ENCODE measurements at regions not wholly inside any gene's neighbourhood (a gene's known extent, or its start where the extent isn't known, plus 50 kb on each side); places are given as distances from the start of the nearest gene placed in this dataset.

DNA sequence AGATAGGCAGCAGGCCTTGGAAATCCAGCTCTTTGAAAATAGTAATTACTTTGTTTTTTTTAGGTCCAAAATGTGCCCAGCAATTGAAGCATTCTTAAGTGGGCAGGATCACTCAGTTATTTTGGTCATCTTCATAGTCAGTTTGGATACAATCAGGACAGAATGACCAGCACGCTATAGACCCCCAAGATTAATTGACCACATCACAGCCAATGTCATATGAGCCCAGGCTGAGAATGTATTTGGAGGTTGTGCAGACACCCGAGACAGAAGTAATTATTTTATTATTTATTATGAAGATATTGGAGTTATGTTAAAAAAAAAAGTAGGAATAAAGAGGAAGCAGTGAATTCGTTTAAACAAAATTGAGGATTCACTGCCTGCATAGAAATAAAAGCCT, 93.3 kb upstream of the PFKP start:
- Histone ChIP-seq H3K4me2 (ENCODE audit: insufficient read depth, low read length, poor library complexity, severe bottlenecking) (no peak overlapping the region), H4K91ac (ENCODE audit: low read depth, low read length, poor library complexity) (no peak overlapping the region), H3K9ac (ENCODE audit: low read depth, low read length, poor library complexity) (no peak overlapping the region), H3K79me1 (ENCODE audit: low read depth, low read length) (no peaks in the 10 kb centered on the region), H3K4me1 (ENCODE audit: control insufficient read depth in 2 of 2, insufficient read depth in 1 of 2, low read depth in 1 of 2, low read length in 2 of 2) (peaks cover 0 to 4% of the 10 kb centered on the region in 2 donors), H2BK5ac (ENCODE audit: low read length) (no peak overlapping the region), H3K27ac (replicated peaks; ENCODE audit: low read length) (no peak overlapping the region), H2AFZ (ENCODE audit: low read length) (no peak overlapping the region), H2BK15ac (ENCODE audit: low read length) (no peak overlapping the region), H3K9me3 (replicated peaks in 1 of 2; ENCODE audit: control insufficient read depth in 2 of 2, insufficient read depth in 1 of 2, low read depth in 1 of 2, low read length in 2 of 2) (no peaks in the 10 kb centered on the region), H3K36me3 (replicated peaks in 1 of 2; ENCODE audit: control insufficient read depth in 2 of 2, insufficient read depth in 2 of 2, low read length in 2 of 2) (no peaks in the 10 kb centered on the region), H2BK12ac (ENCODE audit: low read length) (no peak overlapping the region), H3K18ac (ENCODE audit: low read length) (no peak overlapping the region), H4K8ac (ENCODE audit: low read depth, low read length) (no peak overlapping the region), H2AK5ac (ENCODE audit: low read depth, low read length) (no peak overlapping the region), H3K14ac (ENCODE audit: low read length) (no peak overlapping the region), H3K4ac (ENCODE audit: low read length) (no peak overlapping the region), H2BK120ac (ENCODE audit: low read depth, low read length) (no peak overlapping the region), H3K27me3 (ENCODE audit: control insufficient read depth in 3 of 3, insufficient read depth in 3 of 3, low read depth in 1 of 3, low read length in 3 of 3) (no peaks in the 10 kb centered on the region), H3K4me3 (ENCODE audit: low read length in 2 of 2) (no peak overlapping the region), H3K23ac (ENCODE audit: low read depth, low read length, poor library complexity) (no peak overlapping the region)
- DNase-seq (ENCODE audit: low spot score) = no peak
- 100% methylated on average over 1 of the region's 3 CpGs; no CpG with 5 or more reads in 1 of the 2 donors for WGBS, 2 donors (ENCODE audit: extremely low coverage in 2 of 2, insufficient read length in 2 of 2, insufficient replicate concordance in 1 of 2)

DNA sequence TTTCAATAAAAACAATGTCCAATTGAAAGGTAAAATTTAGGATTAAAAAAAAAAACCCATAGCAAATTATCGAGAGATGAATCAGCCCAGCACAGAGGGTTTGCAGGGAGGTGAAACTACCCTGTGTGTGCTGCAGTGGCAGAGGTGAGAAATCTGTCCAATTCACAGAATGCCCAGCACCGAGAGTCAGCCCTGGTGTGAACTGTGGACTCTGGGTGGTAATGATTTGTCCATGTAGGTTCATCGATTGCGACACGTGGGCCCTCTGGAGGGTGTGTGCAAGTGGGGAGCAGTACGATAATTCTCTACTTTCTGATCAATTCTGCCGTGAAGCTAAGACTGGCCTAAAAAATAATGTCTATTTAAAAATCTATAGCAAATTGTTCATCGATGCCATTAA, 94.5 kb upstream of the PFKP start:
- Histone ChIP-seq H4K8ac (ENCODE audit: low read depth, low read length) (no peak overlapping the region), H2BK120ac (ENCODE audit: low read depth, low read length) (no peak overlapping the region), H3K23ac (ENCODE audit: low read depth, low read length, poor library complexity) (no peak overlapping the region), H2BK15ac (ENCODE audit: low read length) (no peak overlapping the region), H4K91ac (ENCODE audit: low read depth, low read length, poor library complexity) (no peak overlapping the region), H3K9ac (ENCODE audit: low read depth, low read length, poor library complexity) (no peak overlapping the region), H3K27me3 (ENCODE audit: control insufficient read depth in 3 of 3, insufficient read depth in 3 of 3, low read depth in 1 of 3, low read length in 3 of 3) (no peaks in the 10 kb centered on the region), H3K4me1 (ENCODE audit: control insufficient read depth in 2 of 2, insufficient read depth in 1 of 2, low read depth in 1 of 2, low read length in 2 of 2) (peaks cover 0 to 4% of the 10 kb centered on the region in 2 donors), H3K18ac (ENCODE audit: low read length) (no peak overlapping the region), H3K79me1 (ENCODE audit: low read depth, low read length) (no peaks in the 10 kb centered on the region), H3K14ac (ENCODE audit: low read length) (no peak overlapping the region), H3K36me3 (replicated peaks in 1 of 2; ENCODE audit: control insufficient read depth in 2 of 2, insufficient read depth in 2 of 2, low read length in 2 of 2) (no peaks in the 10 kb centered on the region), H2AK5ac (ENCODE audit: low read depth, low read length) (no peak overlapping the region), H3K4ac (ENCODE audit: low read length) (no peak overlapping the region), H2AFZ (ENCODE audit: low read length) (no peak overlapping the region), H3K27ac (replicated peaks; ENCODE audit: low read length) (no peak overlapping the region), H3K4me2 (ENCODE audit: insufficient read depth, low read length, poor library complexity, severe bottlenecking) (no peak overlapping the region), H2BK12ac (ENCODE audit: low read length) (no peak overlapping the region), H2BK5ac (ENCODE audit: low read length) (no peak overlapping the region), H3K9me3 (replicated peaks in 1 of 2; ENCODE audit: control insufficient read depth in 2 of 2, insufficient read depth in 1 of 2, low read depth in 1 of 2, low read length in 2 of 2) (no peaks in the 10 kb centered on the region), H3K4me3 (ENCODE audit: low read length in 2 of 2) (no peak overlapping the region)
- no CpG with 5 or more reads among the region's 8 CpGs for WGBS, 2 donors (ENCODE audit: extremely low coverage in 2 of 2, insufficient read length in 2 of 2, insufficient replicate concordance in 1 of 2)
- no peak for DNase-seq (ENCODE audit: low spot score)

DNA sequence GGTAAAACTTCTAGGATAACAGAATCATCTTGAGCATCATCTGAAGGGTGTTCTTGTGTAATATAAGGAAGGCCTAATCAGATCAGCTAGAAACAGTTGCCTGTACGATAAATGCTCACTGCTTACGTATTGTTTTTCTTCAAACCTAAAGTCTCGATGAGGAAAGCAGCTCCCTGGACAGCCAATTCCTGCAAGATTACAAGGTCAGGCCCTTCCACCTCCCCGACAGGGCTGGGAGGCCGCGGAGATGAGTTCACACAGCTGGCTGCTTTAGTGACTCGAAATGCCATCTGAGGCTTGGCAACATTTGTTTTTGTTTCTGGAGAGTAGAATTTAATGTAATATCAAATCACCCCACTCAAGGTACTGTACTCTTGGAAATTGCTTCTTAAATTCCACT, 95.1 kb upstream of the PFKP start:
- H4K8ac ChIP-seq (ENCODE audit: low read depth, low read length) = no peak overlapping the region
- H4K91ac ChIP-seq (ENCODE audit: low read depth, low read length, poor library complexity) = no peak overlapping the region
- no peak overlapping the region for H3K27ac ChIP-seq (replicated peaks; ENCODE audit: low read length)
- H3K79me1 ChIP-seq (ENCODE audit: low read depth, low read length) = no peaks in the 10 kb centered on the region
- no peak overlapping the region for H2BK12ac ChIP-seq (ENCODE audit: low read length)
- no CpG with 5 or more reads among the region's 7 CpGs for WGBS, 2 donors (ENCODE audit: extremely low coverage in 2 of 2, insufficient read length in 2 of 2, insufficient replicate concordance in 1 of 2)
- peaks cover 0 to 4% of the 10 kb centered on the region in 2 donors for H3K4me1 ChIP-seq (ENCODE audit: control insufficient read depth in 2 of 2, insufficient read depth in 1 of 2, low read depth in 1 of 2, low read length in 2 of 2)
- no peak overlapping the region for H3K4ac ChIP-seq (ENCODE audit: low read length)
- H3K18ac ChIP-seq (ENCODE audit: low read length) = no peak overlapping the region
- no peaks in the 10 kb centered on the region for H3K9me3 ChIP-seq (replicated peaks in 1 of 2; ENCODE audit: control insufficient read depth in 2 of 2, insufficient read depth in 1 of 2, low read depth in 1 of 2, low read length in 2 of 2)
- H2BK15ac ChIP-seq (ENCODE audit: low read length) = no peak overlapping the region
- H3K36me3 ChIP-seq (replicated peaks in 1 of 2; ENCODE audit: control insufficient read depth in 2 of 2, insufficient read depth in 2 of 2, low read length in 2 of 2) = no peaks in the 10 kb centered on the region
- no peak overlapping the region for H3K23ac ChIP-seq (ENCODE audit: low read depth, low read length, poor library complexity)
- DNase-seq (ENCODE audit: low spot score) = no peak
- H3K14ac ChIP-seq (ENCODE audit: low read length) = no peak overlapping the region
- H3K4me2 ChIP-seq (ENCODE audit: insufficient read depth, low read length, poor library complexity, severe bottlenecking) = no peak overlapping the region
- no peak overlapping the region for H2AK5ac ChIP-seq (ENCODE audit: low read depth, low read length)
- no peaks in the 10 kb centered on the region for H3K27me3 ChIP-seq (ENCODE audit: control insufficient read depth in 3 of 3, insufficient read depth in 3 of 3, low read depth in 1 of 3, low read length in 3 of 3)
- H3K4me3 ChIP-seq (ENCODE audit: low read length in 2 of 2) = no peak overlapping the region
- H2AFZ ChIP-seq (ENCODE audit: low read length) = no peak overlapping the region
- H2BK5ac ChIP-seq (ENCODE audit: low read length) = no peak overlapping the region
- H2BK120ac ChIP-seq (ENCODE audit: low read depth, low read length) = no peak overlapping the region
- no peak overlapping the region for H3K9ac ChIP-seq (ENCODE audit: low read depth, low read length, poor library complexity)

DNA sequence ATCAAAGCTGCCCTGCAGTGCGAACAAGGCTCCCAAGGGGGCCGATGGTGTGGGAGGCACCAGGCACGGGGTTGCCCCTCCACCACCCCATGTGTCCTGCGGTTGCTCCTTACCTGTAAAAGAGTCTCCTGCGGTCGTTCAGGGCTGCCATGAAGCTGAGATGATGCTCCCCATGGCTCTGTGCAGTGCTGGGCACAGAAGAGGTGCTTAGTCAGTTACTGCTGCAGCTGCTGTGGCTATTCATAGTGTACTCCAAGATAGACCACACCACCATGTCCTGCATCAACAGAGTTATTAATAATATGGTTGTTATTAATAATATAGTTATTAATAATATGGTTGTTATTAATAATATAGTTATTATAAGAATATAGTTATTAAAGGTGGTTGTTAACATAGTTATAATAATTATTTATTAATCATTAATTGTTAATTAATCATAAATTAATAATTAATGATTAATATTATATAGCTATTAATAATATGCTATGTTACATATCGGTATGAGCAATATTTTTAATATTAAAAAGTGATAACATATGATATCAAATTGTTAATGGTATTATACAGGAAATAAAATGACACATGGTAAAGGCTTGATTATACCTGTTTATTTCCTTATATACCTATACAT, 97.0 kb upstream of the PFKP start:
- Histone ChIP-seq H3K4ac (ENCODE audit: low read length) (peak overlapping the region; percentile 58), H3K4me1 (ENCODE audit: control insufficient read depth in 2 of 2, insufficient read depth in 1 of 2, low read depth in 1 of 2, low read length in 2 of 2) (peaks cover 0 to 4% of the 10 kb centered on the region in 2 donors), H4K91ac (ENCODE audit: low read depth, low read length, poor library complexity) (no peak overlapping the region), H4K8ac (ENCODE audit: low read depth, low read length) (no peak overlapping the region), H2BK15ac (ENCODE audit: low read length) (peak overlapping the region; percentile 69), H3K4me3 (ENCODE audit: low read length in 2 of 2) (no peak overlapping the region), H3K23ac (ENCODE audit: low read depth, low read length, poor library complexity) (no peak overlapping the region), H3K9me3 (replicated peaks in 1 of 2; ENCODE audit: control insufficient read depth in 2 of 2, insufficient read depth in 1 of 2, low read depth in 1 of 2, low read length in 2 of 2) (no peaks in the 10 kb centered on the region), H3K9ac (ENCODE audit: low read depth, low read length, poor library complexity) (peak overlapping the region; percentile 64), H3K14ac (ENCODE audit: low read length) (no peak overlapping the region), H2AFZ (ENCODE audit: low read length) (no peak overlapping the region), H3K27ac (replicated peaks; ENCODE audit: low read length) (no peak overlapping the region), H3K79me1 (ENCODE audit: low read depth, low read length) (no peaks in the 10 kb centered on the region), H2AK5ac (ENCODE audit: low read depth, low read length) (no peak overlapping the region), H3K4me2 (ENCODE audit: insufficient read depth, low read length, poor library complexity, severe bottlenecking) (no peak overlapping the region), H2BK12ac (ENCODE audit: low read length) (no peak overlapping the region), H3K36me3 (replicated peaks in 1 of 2; ENCODE audit: control insufficient read depth in 2 of 2, insufficient read depth in 2 of 2, low read length in 2 of 2) (no peaks in the 10 kb centered on the region), H3K18ac (ENCODE audit: low read length) (peak overlapping the region; percentile 35), H2BK5ac (ENCODE audit: low read length) (no peak overlapping the region), H2BK120ac (ENCODE audit: low read depth, low read length) (no peak overlapping the region), H3K27me3 (ENCODE audit: control insufficient read depth in 3 of 3, insufficient read depth in 3 of 3, low read depth in 1 of 3, low read length in 3 of 3) (no peaks in the 10 kb centered on the region)
- no peak for DNase-seq (ENCODE audit: low spot score)
- no CpG with 5 or more reads among the region's 7 CpGs for WGBS, 2 donors (ENCODE audit: extremely low coverage in 2 of 2, insufficient read length in 2 of 2, insufficient replicate concordance in 1 of 2)
